PC-3 (cell line): ENCODE measurements at regions not wholly inside any gene's neighbourhood (a gene's known extent, or its start where the extent isn't known, plus 50 kb on each side); places are given as distances from the start of the nearest gene placed in this dataset.

Experiments
- ATAC-seq: fragments of 200-7000 bp; cut with Tn5 transposase; 2 replicates; pipeline ENCODE4 v1.9.1; 2020; ENCODE audit warnings: mild to moderate bottlenecking, moderate library complexity
- BruUV-seq: library from RNA; stranded (reverse); fragments of 400-500 nt; replicated peaks from 2 replicates; lab custom pipeline; 2021; lab: Mats Ljungman, UMichigan
- CTCF ChIA-PET: fragments of 300-600 bp; sonication (Branson Sonifier 250); formaldehyde crosslinking; loops from one replicate; lab custom pipeline; 2022; ENCODE audit warnings: antibody characterized with exemption; lab: Charles Lee
- POLR2A ChIA-PET: fragments of 300-600 bp; sonication (Branson Sonifier 250); formaldehyde crosslinking; loops from one replicate; lab custom pipeline; 2022; ENCODE audit warnings: antibody characterized with exemption; ENCODE audit not compliant: unreplicated experiment; lab: Charles Lee
- DNase-seq: peaks from one replicate; pipeline ENCODE4 v3.0.0-alpha.2; 2015
- H2AFZ ChIP-seq: fragments of 300-600 bp; sonication (generic); 2 replicates; pipeline ENCODE4 v1.6.0; 2016; ENCODE audit warnings: antibody characterized with exemption, low read length
- H3F3A ChIP-seq: fragments of 300-600 bp; sonication (generic); one replicate; pipeline ENCODE4 v1.6.0; 2017; ENCODE audit warnings: antibody characterized with exemption, low read length, control low read depth, mild to moderate bottlenecking; ENCODE audit not compliant: unreplicated experiment
- H3K27ac ChIP-seq: fragments of 300-600 bp; sonication (generic); 2 replicates; pipeline ENCODE4 v1.5.1; 2016; ENCODE audit warnings: mild to moderate bottlenecking, low read length
- H3K27me3 ChIP-seq: fragments of 300-600 bp; sonication (generic); 2 replicates; pipeline ENCODE4 v1.6.1; 2016; ENCODE audit warnings: low read length, mixed read lengths
- H3K36me3 ChIP-seq: fragments of 300-600 bp; sonication (generic); 2 replicates; pipeline ENCODE4 v1.6.1; 2016; ENCODE audit warnings: low read depth, mixed run types, low read length, mixed read lengths
- H3K4me1 ChIP-seq: fragments of 300-600 bp; sonication (generic); 2 replicates; pipeline ENCODE4 v1.5.1; 2016; ENCODE audit warnings: low read length; ENCODE audit not compliant: insufficient read depth
- H3K4me2 ChIP-seq: fragments of 300-600 bp; sonication (generic); 2 replicates; pipeline ENCODE4 v1.6.0; 2016; ENCODE audit warnings: low read length
- H3K4me3 ChIP-seq: fragments of 300-600 bp; sonication (generic); 2 replicates; pipeline ENCODE4 v1.5.1; 2016; ENCODE audit warnings: mild to moderate bottlenecking, low read length, mixed read lengths
- H3K79me2 ChIP-seq: fragments of 300-600 bp; sonication (generic); 2 replicates; pipeline ENCODE4 v1.6.1; 2017; ENCODE audit warnings: low read length, mixed read lengths
- H3K9ac ChIP-seq: fragments of 300-600 bp; sonication (generic); 2 replicates; pipeline ENCODE4 v1.6.0; 2016; ENCODE audit warnings: mild to moderate bottlenecking, low read length
- H3K9me2 ChIP-seq: fragments of 300-600 bp; sonication (generic); replicated peaks from 2 replicates; pipeline ENCODE4 v1.6.1; 2016; ENCODE audit warnings: mixed run types, low read length, mixed read lengths
- H3K9me3 ChIP-seq: fragments of 300-600 bp; sonication (generic); 2 replicates; pipeline ENCODE4 v1.6.1; 2016; ENCODE audit warnings: low read length, mixed read lengths
- H4K20me1 ChIP-seq: fragments of 300-600 bp; sonication (generic); 2 replicates; pipeline ENCODE4 v1.6.1; 2016; ENCODE audit warnings: low read length, mixed read lengths
- EZH2 ChIP-seq: fragments of 300-600 bp; sonication (generic); IDR thresholded peaks from one replicate; pipeline ENCODE4 v1.6.1; 2017; ENCODE audit warnings: antibody characterized with exemption, mild to moderate bottlenecking, low read length; ENCODE audit not compliant: unreplicated experiment
- EZH2phosphoT487 ChIP-seq: fragments of 300-600 bp; sonication (generic); IDR thresholded peaks from 2 replicates; pipeline ENCODE4 v1.6.1; 2018; ENCODE audit warnings: mild to moderate bottlenecking, antibody characterized with exemption, low read length, borderline replicate concordance
- intact Hi-C: fragments of 100-400 bp; cut with micrococcal nuclease; formaldehyde crosslinking; loops from 2 replicates; pipeline ENCODE4 v1.9.0; 2023
- TF ChIP-seq, protein P1 (sequence below): fragments of 300-600 bp; sonication (generic); conservative IDR thresholded peaks from 2 replicates; pipeline ENCODE4 v1.5.1; 2017; ENCODE audit warnings: antibody characterized with exemption, low read depth, mild to moderate bottlenecking, low read length

DNA sequence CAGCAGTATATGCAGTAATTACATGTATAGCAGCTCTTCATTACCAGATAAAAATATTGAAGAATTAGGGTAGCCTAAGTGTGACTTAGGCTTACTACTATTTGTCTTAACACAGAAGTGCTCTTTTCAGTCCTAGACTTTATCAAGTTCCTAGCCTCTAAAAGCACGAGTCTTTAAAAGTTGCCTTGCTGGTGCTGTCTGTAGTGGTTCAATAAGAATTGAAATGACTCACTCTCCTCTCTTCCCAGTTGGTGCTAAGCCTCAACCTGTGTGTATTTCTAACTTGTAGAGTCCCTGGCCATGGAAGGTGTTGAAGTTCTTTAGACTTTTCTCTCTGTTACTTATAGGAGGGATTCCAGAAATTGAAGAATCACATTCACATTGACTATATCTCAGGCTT, 395.4 kb upstream of the THRB start:
- H2AFZ ChIP-seq = no peak overlapping the region
- H3K9ac ChIP-seq = no peak overlapping the region
- ATAC-seq (no peak), DNase-seq (no peak)
- H3K9me2 ChIP-seq = no peaks in the 10 kb centered on the region
- H3K36me3 ChIP-seq = no peaks in the 10 kb centered on the region
- H3K4me1 ChIP-seq = no peaks in the 10 kb centered on the region
- CTCF ChIA-PET = no interaction called here
- no peaks in the 10 kb centered on the region for H4K20me1 ChIP-seq
- no peaks in the 10 kb centered on the region for H3K9me3 ChIP-seq
- intact Hi-C loops = no loop called here
- TF ChIP-seq EZH2phosphoT487 (no peak), EZH2 (no peak)
- TF ChIP-seq, protein P1, sequence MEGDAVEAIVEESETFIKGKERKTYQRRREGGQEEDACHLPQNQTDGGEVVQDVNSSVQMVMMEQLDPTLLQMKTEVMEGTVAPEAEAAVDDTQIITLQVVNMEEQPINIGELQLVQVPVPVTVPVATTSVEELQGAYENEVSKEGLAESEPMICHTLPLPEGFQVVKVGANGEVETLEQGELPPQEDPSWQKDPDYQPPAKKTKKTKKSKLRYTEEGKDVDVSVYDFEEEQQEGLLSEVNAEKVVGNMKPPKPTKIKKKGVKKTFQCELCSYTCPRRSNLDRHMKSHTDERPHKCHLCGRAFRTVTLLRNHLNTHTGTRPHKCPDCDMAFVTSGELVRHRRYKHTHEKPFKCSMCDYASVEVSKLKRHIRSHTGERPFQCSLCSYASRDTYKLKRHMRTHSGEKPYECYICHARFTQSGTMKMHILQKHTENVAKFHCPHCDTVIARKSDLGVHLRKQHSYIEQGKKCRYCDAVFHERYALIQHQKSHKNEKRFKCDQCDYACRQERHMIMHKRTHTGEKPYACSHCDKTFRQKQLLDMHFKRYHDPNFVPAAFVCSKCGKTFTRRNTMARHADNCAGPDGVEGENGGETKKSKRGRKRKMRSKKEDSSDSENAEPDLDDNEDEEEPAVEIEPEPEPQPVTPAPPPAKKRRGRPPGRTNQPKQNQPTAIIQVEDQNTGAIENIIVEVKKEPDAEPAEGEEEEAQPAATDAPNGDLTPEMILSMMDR = no peak
- BruUV-seq = no TSS peak
- no peak overlapping the region for H3K4me3 ChIP-seq
- peaks cover 4% of the 10 kb centered on the region; the same call in 1 of the 2 replicates for H3K27me3 ChIP-seq
- H3K27ac ChIP-seq = no peak overlapping the region
- H3F3A ChIP-seq = no peaks in the 10 kb centered on the region
- no peaks in the 10 kb centered on the region for H3K79me2 ChIP-seq
- POLR2A ChIA-PET = no interaction called here
- no peak overlapping the region for H3K4me2 ChIP-seq

- H3K4me1 ChIP-seq = no peaks in the 10 kb centered on the region
- H3K36me3 ChIP-seq = no peaks in the 10 kb centered on the region
- BruUV-seq = no TSS peak
- DNase-seq (no peak), ATAC-seq (no peak)
- no peak overlapping the region for H2AFZ ChIP-seq
- ChIA-PET POLR2A (no interaction called here), CTCF (no interaction called here)
- H3K79me2 ChIP-seq = no peaks in the 10 kb centered on the region
- no peaks in the 10 kb centered on the region for H3K9me3 ChIP-seq
- no peak overlapping the region for H3K4me2 ChIP-seq
- intact Hi-C loops = no loop called here
- TF ChIP-seq EZH2phosphoT487 (no peak), EZH2 (no peak)
- TF ChIP-seq, protein P1 = no peak
- H3K9ac ChIP-seq = no peak overlapping the region
- H3K27me3 ChIP-seq = peaks cover 47% of the 10 kb centered on the region
- H3K9me2 ChIP-seq = no peaks in the 10 kb centered on the region
- H3K27ac ChIP-seq = no peak overlapping the region
- H4K20me1 ChIP-seq = no peaks in the 10 kb centered on the region
- no peaks in the 10 kb centered on the region for H3F3A ChIP-seq
- no peak overlapping the region for H3K4me3 ChIP-seq
Measured at GRCh38 chr3:24899373-24899772, 404.7 kb upstream of the THRB start.

- Histone ChIP-seq H3K9ac (no peak overlapping the region), H3K27ac (no peak overlapping the region), H2AFZ (no peak overlapping the region), H4K20me1 (no peaks in the 10 kb centered on the region), H3K27me3 (peaks cover 46% of the 10 kb centered on the region), H3K79me2 (no peaks in the 10 kb centered on the region), H3K9me2 (no peaks in the 10 kb centered on the region), H3K4me2 (no peak overlapping the region), H3K4me3 (no peak overlapping the region), H3K4me1 (no peaks in the 10 kb centered on the region), H3K36me3 (no peaks in the 10 kb centered on the region), H3F3A (no peaks in the 10 kb centered on the region), H3K9me3 (no peaks in the 10 kb centered on the region)
- TF ChIP-seq EZH2 = no peak
- no peak for TF ChIP-seq EZH2phosphoT487
- no peak for ATAC-seq
- intact Hi-C loops = no loop called here
- no peak for DNase-seq
- ChIA-PET CTCF (no interaction called here), POLR2A (no interaction called here)
- no TSS peak for BruUV-seq
Measured at GRCh38 chr3:24899901-24900603, 405.4 kb upstream of the THRB start.
